Stimulated activated CD8-positive, alpha-beta memory T cell treated with anti-CD3 and anti-CD28 coated beads, Interleukin-7, amount 100 ng/mL, for 48 hours (primary cell): ENCODE measurements at regions not wholly inside any gene's neighbourhood (a gene's known extent, or its start where the extent isn't known, plus 50 kb on each side); places are given as distances from the start of the nearest gene placed in this dataset.
"Not testable (repeated sequence)": the region's sequence is repeated elsewhere in the genome, so short reads cannot be mapped to it uniquely, and the experiment has no call there.

Experiments
- DNase-seq, 2 donors: peaks; one replicate each; pipeline ENCODE4 v3.0.0-alpha.2; 2020; ENCODE audit warnings: low read depth in 1 of 2; ENCODE audit errors: extremely low read depth in 1 of 2

DNA sequence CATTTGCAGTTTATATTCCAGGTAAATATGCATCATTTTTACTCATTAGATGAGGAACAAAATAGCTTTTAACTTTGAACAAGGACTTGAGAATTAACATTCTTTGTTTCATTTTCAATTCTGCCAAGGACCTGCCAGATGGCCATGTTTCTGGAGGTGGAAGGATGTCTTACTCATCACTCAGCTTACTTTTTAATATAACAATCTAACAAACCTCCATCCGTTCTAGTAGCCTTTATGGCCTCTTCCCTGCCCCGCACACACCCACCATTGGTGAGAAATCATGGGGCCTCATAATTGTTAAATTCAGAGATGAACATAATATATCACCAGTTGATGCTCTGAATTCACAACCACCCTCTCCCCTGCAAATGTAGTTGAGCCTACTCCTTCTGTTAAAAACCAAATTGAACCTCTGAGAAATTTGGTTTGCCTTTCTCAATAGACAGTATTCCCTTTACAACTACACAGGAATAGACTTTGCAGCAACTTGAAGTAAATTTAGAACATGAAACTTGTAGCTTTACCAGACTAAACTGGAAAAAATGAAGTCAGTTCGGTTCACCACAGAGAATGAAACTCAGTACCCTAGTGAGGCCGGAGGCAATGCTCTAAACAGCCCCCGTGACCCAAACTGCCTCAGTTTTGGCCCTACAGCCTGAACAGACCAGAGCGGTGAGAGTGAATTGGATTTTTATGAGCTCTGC lies 50.1 kb upstream of the ACSL4 start:
- no peak for DNase-seq

DNA sequence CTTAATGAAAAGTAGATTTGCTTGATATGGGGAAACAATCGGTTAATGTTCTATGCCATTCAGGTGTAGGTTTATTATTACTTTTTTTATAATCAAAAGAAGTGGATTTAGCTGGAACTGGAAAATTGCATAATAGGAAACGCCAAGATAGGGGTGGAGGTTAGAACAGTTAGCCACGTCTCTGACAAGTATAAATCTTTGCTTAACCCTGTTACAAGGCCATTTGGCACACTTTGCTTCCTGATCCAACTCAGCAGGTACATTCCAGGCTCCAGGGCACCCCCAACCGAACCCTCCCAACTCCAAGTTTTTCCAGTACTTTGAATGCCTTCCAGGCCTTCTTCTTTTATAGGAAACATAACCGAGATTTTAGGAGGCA lies 50.6 kb upstream of the ACSL4 start:
- no peak for DNase-seq

DNA sequence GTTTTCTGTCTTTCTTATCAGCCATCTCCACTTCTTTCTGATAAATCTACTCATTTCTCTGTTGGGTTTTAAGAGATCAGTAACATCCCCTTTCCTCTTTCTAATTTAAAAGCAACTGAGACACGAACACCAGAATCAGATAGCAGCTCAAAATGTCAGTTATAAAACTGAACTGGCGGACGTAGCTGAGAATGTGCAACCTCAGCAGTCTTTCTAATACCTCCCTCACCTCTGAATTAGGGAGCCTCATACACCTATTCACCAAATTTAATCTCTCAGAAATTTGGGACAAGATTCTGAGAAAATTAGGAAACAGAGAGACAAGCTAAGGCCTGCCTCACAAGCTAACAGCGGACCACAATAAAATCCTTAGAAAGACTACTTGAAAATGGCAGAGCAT lies 52.0 kb upstream of the ACSL4 start:
- DNase-seq: no peak

DNA sequence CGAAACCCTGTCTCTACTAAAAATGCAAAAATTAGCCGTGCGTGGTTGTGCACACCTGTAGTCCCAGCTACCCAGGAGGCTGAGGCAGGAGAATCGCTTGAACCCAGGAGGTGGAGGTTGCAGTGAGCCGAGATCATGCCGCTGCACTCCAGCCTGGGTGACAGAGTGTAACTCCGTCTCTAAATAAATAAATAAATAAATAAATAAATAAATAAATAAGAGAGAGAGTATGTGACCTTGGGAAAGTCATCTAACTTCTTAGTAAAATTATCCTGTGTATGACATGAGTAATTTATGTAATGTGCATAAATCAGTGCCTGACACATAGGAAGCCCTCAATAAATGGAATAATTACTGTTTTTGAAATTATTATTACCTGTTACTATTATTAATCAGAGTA lies 57.5 kb upstream of the ACSL4 start:
- DNase-seq: not testable (repeated sequence)

DNA sequence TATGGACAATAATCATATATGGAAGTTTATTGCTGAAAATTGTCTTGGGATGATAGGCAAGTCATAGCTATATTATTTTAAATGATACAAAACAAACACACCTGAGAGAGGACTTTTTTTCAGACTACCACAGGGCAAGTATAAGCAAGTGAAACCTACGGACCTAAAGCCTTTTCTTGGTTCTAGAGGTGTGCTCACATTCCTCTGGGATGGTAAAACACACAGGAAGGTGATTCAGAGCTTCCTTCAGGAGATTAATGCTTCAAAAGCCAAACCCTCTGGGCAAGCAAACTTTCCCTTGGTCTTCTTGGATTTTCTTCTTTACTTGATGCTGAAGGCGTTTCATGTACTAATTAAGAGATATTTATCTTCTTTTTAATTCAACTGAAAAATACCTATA lies 60.1 kb upstream of the ACSL4 start:
- DNase-seq: no peak

DNA sequence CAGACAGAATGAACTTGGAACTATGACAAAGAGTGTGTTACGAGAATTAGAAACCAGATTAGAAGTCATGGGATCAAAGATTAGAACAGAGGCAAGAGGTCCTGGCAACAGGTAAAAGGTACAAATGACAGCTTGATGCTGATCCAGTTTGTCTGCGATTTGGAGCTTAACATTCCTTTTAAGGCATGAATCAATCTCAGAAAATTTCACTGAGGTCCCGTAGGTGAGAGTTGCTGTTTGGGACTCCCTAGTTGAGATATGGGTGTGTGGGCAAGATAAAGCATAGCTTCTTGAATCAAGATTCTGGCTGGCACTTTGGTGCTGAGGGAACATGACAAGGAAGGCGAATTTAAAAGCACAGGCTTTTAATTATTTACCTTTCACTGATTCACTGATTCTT lies 62.6 kb upstream of the ACSL4 start:
- DNase-seq: no peak

DNA sequence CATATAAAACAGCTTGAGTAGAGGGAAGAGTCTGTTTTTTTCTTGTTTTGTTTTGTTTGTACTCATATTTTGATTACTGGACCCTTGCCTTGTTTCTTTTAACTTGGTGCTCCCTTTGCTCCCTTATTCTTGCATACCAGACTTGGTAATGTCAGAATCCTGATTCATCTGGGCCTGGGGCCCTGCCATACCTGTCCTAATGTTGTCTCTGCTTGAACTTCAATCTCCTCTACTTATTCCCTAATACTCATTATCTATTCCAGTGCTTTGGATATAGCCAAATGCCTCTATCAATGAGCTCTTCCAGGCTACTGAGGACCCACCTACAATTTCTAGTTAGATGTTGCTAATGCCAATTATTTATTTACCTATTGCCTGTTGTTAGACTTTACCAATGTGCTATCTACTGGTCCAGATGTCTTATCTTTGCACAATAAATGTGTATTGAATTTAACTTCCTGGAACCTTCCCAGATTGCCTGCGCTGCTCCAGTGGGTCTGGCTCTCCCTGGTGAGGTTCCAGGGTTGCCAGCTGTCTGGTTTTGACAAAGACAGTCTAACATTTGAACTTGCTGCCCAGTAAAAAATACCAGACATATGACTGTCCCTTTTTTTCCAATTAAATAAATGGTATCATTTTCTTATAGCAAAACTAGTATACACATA lies 64.4 kb upstream of the ACSL4 start:
- no peak for DNase-seq

DNA sequence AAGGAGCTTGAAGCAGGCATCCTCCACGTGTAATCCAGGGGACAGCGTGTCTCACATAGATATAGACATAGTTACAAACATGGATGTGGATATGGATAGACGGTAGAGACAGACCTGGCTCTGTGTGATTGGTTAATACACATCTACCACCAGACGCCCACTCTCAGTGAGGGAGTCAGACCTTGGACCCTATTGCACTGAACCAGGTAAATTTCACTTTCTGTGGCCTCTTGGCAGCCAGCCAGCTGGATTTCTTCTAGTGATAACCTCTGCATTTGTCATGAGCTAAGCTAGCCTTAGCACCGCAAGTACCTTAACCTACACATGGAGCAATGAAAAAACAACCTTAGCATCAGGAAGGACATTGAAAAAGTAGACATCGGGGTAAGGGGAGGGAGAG lies 79.2 kb upstream of the ACSL4 start:
- no peak for DNase-seq

DNA sequence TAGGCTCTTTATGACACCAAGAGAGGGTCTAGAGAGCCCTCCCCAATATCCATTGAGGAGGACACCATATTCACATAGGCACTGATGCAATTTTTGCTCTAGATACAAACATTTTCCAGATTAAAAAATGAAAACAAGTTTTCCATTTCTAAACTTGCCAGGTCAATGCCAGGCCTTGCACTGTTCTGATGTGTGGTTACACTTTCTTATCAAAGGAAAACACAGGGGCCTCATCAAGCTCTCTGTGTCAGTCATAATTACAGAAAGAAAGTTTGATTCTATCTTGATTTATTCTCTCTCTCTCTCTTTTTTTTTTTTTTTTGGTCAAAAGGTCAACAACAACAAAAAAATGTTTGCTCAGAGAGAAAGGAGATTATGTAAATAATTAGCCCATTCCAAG lies 80.2 kb upstream of the ACSL4 start:
- no peak for DNase-seq

DNA sequence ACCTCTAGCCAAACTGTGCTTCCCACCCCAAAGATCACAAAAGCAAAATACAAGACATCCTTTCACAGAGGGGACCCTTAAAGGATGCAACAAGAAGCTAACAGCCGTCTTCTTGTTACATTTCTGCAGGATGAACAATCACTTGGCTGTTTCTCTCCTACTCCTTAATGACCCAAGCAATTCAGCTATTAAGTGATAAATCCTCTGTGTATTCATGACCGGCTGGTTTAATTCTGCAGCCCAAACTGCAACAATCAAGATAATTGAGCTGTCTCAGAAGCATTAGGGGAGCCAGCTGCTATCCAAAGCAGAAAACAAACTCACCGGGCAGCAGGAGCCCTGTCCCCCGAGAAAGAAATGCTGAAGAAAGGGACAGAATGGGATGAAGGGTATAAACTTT lies 85.9 kb upstream of the ACSL4 start:
- DNase-seq: no peak

DNA sequence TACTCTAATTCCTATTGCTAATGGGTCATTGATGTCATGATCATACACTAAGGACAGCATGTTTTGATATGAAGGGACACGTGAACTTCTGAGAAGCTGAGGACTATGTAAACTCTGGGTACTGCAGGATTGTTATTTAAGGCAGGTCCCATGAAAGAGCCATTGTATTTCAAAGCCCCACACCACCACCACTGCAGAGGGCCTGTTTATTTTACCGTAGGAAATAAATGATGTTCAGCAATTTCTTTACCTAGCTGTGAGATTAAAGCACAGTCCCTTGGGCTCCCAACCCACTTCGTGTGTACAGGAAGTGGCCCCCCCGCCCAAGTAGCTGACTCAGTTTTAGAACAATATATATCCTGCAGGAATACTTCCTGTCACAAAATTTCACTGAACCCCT lies 89.8 kb upstream of the ACSL4 start:
- DNase-seq: no peak

DNA sequence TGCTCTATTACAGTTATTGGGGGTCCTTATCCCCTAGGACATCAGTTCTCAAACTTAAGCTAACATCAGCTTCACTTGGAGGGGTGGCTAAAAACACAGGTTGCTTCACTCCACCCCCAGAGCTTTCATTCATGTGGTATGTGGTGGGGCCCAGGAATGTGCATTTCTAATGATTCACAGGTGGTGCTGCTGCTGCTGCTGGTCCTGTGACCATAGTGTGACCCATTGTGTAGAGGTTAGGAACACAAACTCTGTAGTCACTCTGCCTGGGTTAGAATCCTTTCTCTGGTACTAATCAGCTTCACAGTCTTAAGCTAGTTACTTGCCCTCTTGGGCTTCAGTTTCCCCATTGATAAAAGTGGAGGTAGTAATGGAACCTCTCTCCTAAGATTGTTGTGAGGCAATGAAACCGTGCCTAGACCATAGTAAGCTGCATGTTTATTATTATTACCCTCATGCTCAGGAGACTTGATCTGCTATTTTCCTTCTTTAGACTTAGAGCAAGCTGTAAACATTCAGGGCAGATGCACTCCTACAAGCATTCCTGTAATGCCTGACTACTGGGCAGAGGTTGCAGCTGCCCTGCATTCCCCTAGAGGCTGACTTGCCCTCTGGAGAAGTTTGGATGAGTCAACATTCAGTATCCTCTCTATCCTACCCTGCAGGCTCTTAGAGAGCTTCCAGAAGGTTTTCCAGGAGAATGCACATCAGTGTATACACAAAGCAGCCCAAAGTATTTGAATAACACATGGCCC lies 94.1 kb upstream of the ACSL4 start:
- DNase-seq: no peak

DNA sequence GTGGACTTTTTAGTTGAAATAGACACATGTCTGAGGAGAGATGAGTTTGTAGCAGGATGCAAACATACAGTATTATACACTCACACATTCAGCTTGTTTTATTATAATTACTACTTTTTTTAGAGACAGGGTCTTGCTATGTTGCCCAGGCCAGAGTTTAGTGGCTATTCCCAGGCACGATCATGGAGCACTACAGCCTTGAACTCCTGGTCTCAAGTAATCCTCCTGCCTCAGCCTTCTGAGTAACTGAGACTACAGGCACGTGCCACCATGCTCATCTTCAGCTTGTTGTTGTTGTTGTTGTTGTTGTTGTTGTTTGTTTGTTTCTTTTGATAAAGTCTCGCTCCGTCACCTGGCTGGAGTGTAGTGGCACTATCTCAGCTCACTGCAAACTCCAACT lies 94.7 kb upstream of the ACSL4 start:
- no peak for DNase-seq

DNA sequence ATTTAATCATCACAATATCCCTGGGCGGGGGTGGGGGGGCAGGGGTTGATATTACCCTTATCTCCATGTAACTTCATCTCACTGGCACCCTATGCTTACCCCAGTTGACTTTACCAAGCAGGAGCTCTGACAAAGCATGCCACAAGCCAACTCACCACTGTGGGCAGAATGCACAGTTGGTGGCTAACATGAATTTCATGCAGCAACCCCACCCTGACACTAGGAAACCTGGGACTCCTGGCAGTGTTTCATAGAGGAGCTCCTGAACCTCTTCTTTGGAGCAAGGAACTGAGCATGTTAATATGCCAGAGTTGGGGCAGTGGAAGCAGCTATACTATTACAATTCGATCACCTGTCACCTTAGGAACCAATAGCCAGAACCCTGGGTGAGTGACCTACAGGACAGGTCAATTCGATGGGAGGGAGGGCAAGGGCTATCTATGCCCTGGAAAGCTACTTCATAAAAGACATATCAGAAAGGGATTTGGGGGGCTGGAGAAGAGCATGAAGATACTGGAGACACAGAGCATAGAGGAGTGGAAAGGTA lies 97.2 kb upstream of the ACSL4 start:
- DNase-seq: no peak

DNA sequence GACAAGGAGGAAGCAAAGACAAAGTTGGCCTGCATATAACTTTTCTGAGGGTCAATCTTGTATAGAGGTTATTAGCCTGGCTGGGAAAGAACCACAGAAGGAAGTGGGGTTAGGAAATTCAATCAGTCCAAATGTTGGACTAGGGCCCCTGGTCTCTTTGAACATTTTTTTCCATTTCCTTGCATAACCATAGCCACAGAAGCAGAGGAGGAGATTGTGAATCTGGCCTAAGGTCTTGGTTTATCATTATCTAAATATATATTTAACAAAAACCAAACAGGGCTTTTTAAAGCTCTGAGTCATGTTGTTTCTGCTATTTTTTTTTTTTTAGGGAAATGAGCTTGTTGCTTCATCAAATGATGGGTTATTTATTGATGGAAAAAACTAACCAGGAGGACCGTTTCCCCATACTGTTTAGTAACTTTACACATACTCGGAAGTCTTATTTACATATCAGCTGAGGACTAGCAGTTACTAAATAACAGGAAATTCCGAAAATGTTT lies 97.7 kb upstream of the ACSL4 start:
- no peak for DNase-seq

DNA sequence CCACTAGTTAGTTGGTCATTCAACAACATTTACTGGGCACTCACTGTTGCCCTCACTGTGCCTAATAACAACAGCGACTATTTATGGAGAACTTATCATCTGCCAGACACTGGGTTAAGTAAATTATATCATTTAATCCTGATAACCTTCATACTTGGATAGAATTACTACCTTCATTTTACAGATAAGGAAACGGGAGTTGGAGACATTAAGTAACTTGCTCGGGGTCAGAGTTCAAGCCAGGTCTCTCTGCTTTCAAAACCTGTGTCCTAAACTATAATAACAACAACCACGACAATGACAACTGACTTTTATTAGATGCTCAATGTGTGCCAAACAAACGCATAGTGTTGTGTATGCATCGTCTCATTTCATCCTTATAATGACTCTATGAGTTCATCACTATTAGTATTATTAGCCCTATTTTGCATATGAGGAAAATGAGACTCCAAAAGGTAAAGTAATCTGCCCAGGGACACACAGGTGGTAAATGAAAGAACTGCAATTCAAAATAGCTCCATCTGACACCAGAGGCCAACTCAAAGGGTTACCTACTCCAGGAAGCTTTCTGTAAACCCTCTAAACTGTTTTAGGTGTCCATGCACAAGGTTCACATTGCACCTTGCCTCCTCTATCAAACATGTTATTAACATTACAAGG lies 98.4 kb upstream of the ACSL4 start:
- no peak for DNase-seq

DNA sequence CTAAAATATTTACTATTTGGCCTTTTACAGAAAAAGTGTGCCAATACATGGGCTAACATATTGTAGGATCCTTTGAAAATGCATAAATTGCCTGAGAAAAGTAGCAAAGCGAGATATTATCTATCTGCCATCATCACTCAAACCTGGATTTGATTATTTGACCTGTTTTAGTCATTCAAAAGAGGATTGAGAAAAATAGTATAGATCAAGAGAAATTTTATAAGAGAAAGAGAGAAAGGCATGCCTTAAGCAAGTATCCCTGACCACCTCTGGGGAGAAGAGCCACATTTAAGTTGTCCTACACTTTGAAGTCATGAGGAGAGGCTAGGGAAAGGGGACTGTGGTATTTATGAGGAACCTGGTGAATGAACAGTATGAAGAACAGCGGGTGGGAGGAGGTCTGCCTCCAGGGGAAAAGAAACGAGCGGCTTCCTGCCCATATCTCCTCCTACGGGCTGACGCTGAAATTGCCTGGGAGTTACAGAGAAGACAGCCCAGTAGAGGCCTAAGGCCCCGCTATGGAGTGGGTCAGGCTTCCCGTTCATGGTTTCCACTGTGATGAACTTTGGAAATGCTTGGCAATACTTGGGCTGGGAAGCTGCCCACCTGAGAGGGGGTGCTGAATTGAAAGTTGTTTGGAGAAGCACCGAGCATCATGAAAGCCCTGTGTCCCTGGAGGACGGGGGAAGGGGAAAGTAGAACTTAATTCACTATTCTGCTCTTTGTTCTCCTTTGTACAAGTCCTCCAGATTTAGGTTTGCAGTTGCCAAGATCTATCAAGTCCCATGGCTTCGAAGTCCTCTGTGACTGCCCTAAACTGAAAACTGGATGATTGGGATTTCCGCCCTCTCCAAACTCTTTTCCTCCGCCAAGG lies 106.9 kb upstream of the ACSL4 start:
- no peak for DNase-seq

DNA sequence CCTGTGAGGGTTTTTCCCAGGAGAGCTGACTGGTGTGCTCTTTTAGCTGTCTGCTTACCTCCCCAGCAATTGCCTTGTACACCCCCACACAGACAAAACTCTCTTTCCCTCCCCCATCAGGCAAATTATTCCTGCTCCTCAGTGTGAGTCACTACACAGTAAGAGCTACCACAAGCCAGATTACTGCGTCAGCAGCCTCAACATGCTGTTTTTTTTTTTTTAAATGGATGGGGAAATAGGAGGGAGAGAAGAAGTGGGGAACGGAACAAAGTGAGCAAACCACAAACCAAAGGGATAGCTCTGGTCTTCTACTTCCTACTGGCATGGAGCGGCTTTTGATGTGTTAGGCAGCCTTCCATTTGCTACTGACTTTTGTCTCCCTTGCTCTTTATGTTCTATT lies 107.5 kb upstream of the ACSL4 start:
- DNase-seq: no peak

DNA sequence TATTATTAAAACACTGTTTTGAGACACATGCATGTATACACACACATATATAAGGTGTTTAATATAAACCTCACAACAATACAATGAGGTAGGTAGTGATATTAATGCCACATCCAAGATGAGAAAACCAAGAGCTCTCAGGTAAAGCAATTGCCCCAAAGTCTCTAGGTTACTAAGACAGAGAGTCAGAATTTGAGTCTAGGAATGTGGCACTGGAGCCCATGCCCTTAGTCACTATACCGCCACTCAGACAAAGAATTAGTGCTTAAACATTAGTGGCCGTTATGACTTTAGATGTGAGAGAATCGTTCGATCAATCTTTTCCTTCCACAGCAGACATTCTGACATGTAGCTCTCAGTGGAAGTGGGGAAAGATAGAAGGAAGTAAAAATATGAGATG lies 108.2 kb upstream of the ACSL4 start:
- no peak for DNase-seq

DNA sequence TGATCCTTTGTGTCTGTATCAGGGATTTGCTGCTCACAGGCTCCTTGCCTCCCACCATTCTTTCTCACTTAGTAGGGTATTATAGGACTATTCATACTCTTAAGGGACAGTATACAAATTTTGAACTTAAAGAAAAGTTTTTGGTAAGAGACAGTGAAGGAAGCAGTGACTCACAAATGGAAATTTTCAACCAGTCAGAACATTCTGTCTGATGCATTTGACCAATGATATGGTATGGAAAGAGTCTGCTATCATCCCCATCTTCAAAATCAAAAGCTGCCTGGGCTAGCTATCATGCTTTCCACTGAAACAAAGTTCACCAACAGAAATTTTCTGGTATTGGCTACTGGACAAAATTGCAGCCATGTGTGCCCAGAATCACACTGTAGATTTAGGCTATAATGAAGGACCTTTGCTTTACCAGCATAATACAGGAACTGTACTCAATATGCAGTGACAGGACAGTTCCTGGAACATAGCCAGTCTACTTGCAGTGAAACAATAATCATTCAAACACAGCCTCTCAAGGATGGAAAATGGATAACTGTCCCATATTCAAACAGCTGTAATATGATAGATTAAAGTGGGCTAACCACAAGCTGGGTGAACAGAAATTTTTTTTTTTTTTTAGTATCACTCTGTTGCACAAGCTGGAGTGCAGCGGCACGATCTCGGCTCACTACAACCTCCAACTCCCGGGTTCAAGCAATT lies 109.0 kb upstream of the ACSL4 start:
- no peak for DNase-seq
